ENCODE measurements at regions not wholly inside any gene's neighbourhood (a gene's known extent, or its start where the extent isn't known, plus 50 kb on each side); places are given as distances from the start of the nearest gene placed in this dataset.

GRCh38 chr3:154549391-154549790, 119.4 kb upstream of the GPR149 start:
- no peaks in the 10 kb centered on the region for H3F3A ChIP-seq (ENCODE audit: insufficient read depth, low read length)
- no peak overlapping the region for H3K4me3 ChIP-seq (ENCODE audit: low read depth, low read length, poor library complexity, severe bottlenecking)
- H2AFZ ChIP-seq (ENCODE audit: low read length): no peak overlapping the region
- H3K9ac ChIP-seq (ENCODE audit: low read length): no peak overlapping the region
- H3K9me3 ChIP-seq (ENCODE audit: low read length): no peaks in the 10 kb centered on the region
- H3K9me2 ChIP-seq (ENCODE audit: low read depth, low read length): no peaks in the 10 kb centered on the region
- no peaks in the 10 kb centered on the region for H3K27me3 ChIP-seq (ENCODE audit: insufficient read depth, low read length)
- H3K27ac ChIP-seq (ENCODE audit: low read depth, low read length, poor library complexity, severe bottlenecking): no peak overlapping the region
- H3K79me2 ChIP-seq (ENCODE audit: insufficient read depth, low read length): no peaks in the 10 kb centered on the region
- no peaks in the 10 kb centered on the region for H3K4me1 ChIP-seq (ENCODE audit: insufficient read depth, low read length, severe bottlenecking)
- no peak overlapping the region for H3K4me2 ChIP-seq (ENCODE audit: low read length)
- no peaks in the 10 kb centered on the region for H3K36me3 ChIP-seq (ENCODE audit: insufficient read depth, low read length)
- no peaks in the 10 kb centered on the region for H4K20me1 ChIP-seq (ENCODE audit: insufficient read depth, low read length)
- no peak for TF ChIP-seq EZH2 (IDR thresholded peaks at IDR 0.05; ENCODE audit: borderline replicate concordance, low read length)
- no peak for TF ChIP-seq CTCF (IDR thresholded peaks at IDR 0.05; ENCODE audit: low read length)

GRCh38 chr3:154548341-154548740, 118.4 kb upstream of the GPR149 start:
- Histone ChIP-seq H3K9ac (ENCODE audit: low read length) (no peak overlapping the region), H2AFZ (ENCODE audit: low read length) (no peak overlapping the region), H3K4me2 (ENCODE audit: low read length) (no peak overlapping the region), H3K9me3 (ENCODE audit: low read length) (no peaks in the 10 kb centered on the region), H3K79me2 (ENCODE audit: insufficient read depth, low read length) (no peaks in the 10 kb centered on the region), H3K27me3 (ENCODE audit: insufficient read depth, low read length) (no peaks in the 10 kb centered on the region), H3K27ac (ENCODE audit: low read depth, low read length, poor library complexity, severe bottlenecking) (no peak overlapping the region), H3F3A (ENCODE audit: insufficient read depth, low read length) (no peaks in the 10 kb centered on the region), H3K4me1 (ENCODE audit: insufficient read depth, low read length, severe bottlenecking) (no peaks in the 10 kb centered on the region), H3K36me3 (ENCODE audit: insufficient read depth, low read length) (no peaks in the 10 kb centered on the region), H3K9me2 (ENCODE audit: low read depth, low read length) (no peaks in the 10 kb centered on the region), H4K20me1 (ENCODE audit: insufficient read depth, low read length) (no peaks in the 10 kb centered on the region), H3K4me3 (ENCODE audit: low read depth, low read length, poor library complexity, severe bottlenecking) (no peak overlapping the region)
- no peak for TF ChIP-seq EZH2 (IDR thresholded peaks at IDR 0.05; ENCODE audit: borderline replicate concordance, low read length)
- TF ChIP-seq CTCF (IDR thresholded peaks at IDR 0.05; ENCODE audit: low read length): no peak

- no peak overlapping the region for H3K9ac ChIP-seq (ENCODE audit: low read length)
- no peaks in the 10 kb centered on the region for H3K79me2 ChIP-seq (ENCODE audit: insufficient read depth, low read length)
- no peak overlapping the region for H3K27ac ChIP-seq (ENCODE audit: low read depth, low read length, poor library complexity, severe bottlenecking)
- H3F3A ChIP-seq (ENCODE audit: insufficient read depth, low read length): no peaks in the 10 kb centered on the region
- H2AFZ ChIP-seq (ENCODE audit: low read length): no peak overlapping the region
- no peaks in the 10 kb centered on the region for H3K4me1 ChIP-seq (ENCODE audit: insufficient read depth, low read length, severe bottlenecking)
- no peaks in the 10 kb centered on the region for H3K36me3 ChIP-seq (ENCODE audit: insufficient read depth, low read length)
- no peaks in the 10 kb centered on the region for H3K9me2 ChIP-seq (ENCODE audit: low read depth, low read length)
- TF ChIP-seq CTCF (IDR thresholded peaks at IDR 0.05; ENCODE audit: low read length): no peak
- no peak for TF ChIP-seq EZH2 (IDR thresholded peaks at IDR 0.05; ENCODE audit: borderline replicate concordance, low read length)
- H3K4me2 ChIP-seq (ENCODE audit: low read length): no peak overlapping the region
- H3K27me3 ChIP-seq (ENCODE audit: insufficient read depth, low read length): 0 out of 2 replicates have a peak, but pooled peaks cover 3% of the 10 kb centered on the region
- H3K9me3 ChIP-seq (ENCODE audit: low read length): no peaks in the 10 kb centered on the region
- H3K4me3 ChIP-seq (ENCODE audit: low read depth, low read length, poor library complexity, severe bottlenecking): no peak overlapping the region
- no peaks in the 10 kb centered on the region for H4K20me1 ChIP-seq (ENCODE audit: insufficient read depth, low read length)
These were observed 112.8 kb upstream of the GPR149 start for GRCh38 chr3:154542837-154543236.

Measured in OCI-LY1 (cell line).